GM19351 (cell line): ENCODE measurements at regions not wholly inside any gene's neighbourhood (a gene's known extent, or its start where the extent isn't known, plus 50 kb on each side); places are given as distances from the start of the nearest gene placed in this dataset.

Experiments
- ATAC-seq: cut with Tn5 transposase; IDR thresholded peaks from one replicate; pipeline ENCODE4 v1.9.1; 2021; ENCODE audit warnings: mild to moderate bottlenecking, moderate library complexity; ENCODE audit not compliant: unreplicated experiment

GRCh38 chr5:56289602-56289987 lies 56.5 kb upstream of the ANKRD55 start:
- ATAC-seq: no peak

GRCh38 chr5:56288873-56289601 lies 55.9 kb upstream of the ANKRD55 start:
- ATAC-seq: no peak

DNA sequence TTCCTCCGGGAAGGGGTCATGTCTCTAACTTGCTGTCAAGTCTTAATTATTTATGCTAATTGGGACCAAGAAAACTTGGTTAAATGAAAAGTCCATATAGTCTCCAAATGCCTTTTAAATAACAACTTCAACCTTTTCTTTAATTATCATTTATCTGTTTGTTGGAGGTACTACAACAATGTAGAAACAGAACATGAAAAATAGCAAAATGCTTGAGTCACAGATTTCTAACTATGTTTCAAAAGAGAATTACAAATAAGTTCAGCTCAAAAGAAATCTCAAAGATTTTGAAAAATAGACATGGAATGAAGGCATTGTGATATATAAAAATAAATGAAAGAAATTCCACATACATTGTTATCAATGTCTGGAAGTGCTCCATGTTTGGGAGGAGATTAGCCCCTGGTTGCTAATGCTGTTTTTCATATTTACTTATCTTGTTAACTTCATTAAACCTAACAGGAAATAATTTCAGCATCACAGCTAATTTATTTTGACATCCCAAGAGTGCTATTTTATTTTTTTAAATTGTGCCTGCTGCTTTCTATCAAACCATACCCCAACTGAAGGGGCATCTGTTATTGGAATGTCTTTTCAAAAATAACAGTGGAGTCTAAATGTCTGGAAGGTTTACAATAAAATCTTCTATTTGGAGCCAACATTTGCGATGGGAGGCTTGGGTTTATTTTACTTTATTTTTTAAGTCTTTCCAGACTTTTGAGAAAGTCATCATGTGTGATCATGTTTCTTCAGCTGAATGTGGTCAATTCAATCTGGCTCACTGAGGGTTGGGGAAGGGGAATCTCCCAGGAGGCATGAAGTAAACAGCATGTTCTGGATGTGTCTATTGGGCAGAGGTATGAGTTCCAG lies 53.1 kb upstream of the ANKRD55 start:
- ATAC-seq: no peak

GRCh38 chr5:56282951-56283350 lies 49.8 kb upstream of the ANKRD55 start:
- ATAC-seq: no peak
